ENCODE measurements at regions not wholly inside any gene's neighbourhood (a gene's known extent, or its start where the extent isn't known, plus 50 kb on each side); places are given as distances from the start of the nearest gene placed in this dataset.
"Not testable (repeated sequence)": the region's sequence is repeated elsewhere in the genome, so short reads cannot be mapped to it uniquely, and the experiment has no call there.

DNA sequence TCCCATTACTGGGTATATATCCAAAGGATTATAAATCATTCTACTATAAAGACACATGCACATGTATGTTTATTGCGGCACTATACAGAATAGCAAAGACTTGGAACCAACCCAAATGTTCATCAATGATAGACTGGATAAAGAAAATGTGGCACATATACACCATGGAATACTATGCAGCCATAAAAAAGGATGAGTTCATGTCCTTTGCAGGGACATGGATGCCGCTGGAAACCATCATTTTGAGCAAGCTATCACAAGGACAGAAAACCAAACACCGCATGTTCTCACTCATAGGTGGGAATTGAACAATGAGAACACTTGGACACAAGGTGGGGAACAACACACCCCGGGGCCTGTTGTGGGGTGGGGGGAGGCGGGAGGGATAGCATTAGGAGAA lies 57.0 kb upstream of the NEUROD1 start:
- not testable (repeated sequence) for DNase-seq

- no peak for DNase-seq
These were observed 57.8 kb upstream of the NEUROD1 start for GRCh38 chr2:181738074-181738473.

DNA sequence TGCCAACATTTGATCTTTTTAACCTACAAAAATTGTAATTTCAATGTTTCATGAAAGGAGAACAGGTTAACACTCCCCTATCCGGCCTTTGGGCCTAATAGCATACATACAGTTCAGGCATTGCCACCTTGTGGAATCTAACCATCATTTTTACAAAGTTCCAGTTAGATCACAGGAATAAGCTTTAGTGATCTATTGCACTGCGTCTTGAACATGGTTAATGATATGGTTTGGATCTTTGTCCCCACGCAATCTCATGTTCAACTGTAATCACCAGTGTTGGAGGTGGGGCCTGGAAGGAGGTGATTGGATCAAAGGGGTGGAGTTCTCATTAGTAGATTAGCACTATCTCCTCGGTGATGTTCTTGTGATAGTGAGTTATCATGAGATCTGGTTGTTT lies 58.2 kb upstream of the NEUROD1 start:
- DNase-seq: no peak

GRCh38 chr2:181741756-181742155 lies 61.4 kb upstream of the NEUROD1 start:
- no peak for DNase-seq

DNA sequence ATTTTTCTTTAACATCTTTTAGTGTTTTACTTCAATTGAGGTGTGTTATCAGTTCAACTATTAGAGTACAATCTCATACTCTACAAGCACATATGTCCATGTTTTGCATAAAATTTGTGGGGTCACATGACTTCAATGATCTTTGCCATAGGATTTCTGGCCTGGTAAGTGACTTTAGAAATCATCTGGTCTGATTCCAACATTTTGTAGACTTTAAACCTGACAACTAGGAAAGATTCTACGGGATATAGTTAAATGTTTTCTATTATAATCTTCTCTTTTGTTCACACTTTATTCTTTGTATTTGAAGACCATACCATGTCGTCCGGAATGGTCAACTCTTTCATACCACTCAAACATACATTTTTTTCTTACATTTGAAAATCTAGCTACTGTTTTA lies 62.0 kb upstream of the NEUROD1 start:
- no peak for DNase-seq

- no peak for DNase-seq
These were observed 62.8 kb upstream of the NEUROD1 start for GRCh38 chr2:181742922-181743722.

- DNase-seq: no peak
These were observed 63.4 kb upstream of the NEUROD1 start for GRCh38 chr2:181743723-181744031.

GRCh38 chr2:181745796-181746540 lies 65.7 kb upstream of the NEUROD1 start:
- DNase-seq: no peak

- no peak for DNase-seq
These were observed 66.5 kb upstream of the NEUROD1 start for GRCh38 chr2:181746844-181747243.

- DNase-seq: no peak
These were observed 70.0 kb upstream of the NEUROD1 start for GRCh38 chr2:181750305-181750704.

- no peak for DNase-seq
These were observed 71.1 kb upstream of the NEUROD1 start for GRCh38 chr2:181751266-181752030.

DNA sequence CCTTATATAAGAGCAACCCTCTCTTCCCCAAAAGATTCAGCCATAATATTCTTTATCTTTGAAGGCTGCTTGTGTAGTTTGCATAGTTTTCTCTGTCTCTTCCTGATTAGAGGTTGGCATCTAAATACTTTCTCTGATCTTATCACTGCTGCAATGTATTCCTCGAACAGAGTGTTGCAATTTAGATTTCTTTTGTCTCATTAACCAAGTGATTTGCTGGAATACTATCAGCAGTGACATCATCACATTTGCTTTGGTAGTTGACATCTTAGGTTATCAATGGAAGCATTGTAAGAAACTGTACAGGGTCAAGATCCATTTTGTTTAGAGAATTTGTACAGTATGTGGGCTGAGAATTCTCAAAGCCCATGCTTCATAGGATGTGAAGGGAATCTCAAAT lies 72.0 kb upstream of the NEUROD1 start:
- no peak for DNase-seq

DNA sequence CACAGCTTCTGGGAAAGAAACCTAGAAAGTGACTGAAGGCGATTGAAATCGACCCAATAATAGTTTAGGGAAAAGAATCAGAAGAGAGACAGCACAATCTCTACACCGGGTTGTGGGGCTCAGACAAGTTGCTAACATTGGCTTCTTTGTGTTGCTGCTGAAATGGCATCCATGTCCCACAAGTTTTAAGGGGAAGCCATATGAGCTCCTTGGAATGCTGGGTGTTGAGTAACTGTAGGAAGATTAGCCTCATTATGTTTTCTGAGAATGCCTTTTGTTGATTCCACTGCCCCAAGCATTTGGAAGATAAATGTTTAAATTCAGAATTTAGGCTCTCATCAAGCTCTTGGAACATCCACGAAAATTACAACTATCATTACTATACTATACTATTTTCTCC lies 73.4 kb upstream of the NEUROD1 start:
- DNase-seq: no peak

DNA sequence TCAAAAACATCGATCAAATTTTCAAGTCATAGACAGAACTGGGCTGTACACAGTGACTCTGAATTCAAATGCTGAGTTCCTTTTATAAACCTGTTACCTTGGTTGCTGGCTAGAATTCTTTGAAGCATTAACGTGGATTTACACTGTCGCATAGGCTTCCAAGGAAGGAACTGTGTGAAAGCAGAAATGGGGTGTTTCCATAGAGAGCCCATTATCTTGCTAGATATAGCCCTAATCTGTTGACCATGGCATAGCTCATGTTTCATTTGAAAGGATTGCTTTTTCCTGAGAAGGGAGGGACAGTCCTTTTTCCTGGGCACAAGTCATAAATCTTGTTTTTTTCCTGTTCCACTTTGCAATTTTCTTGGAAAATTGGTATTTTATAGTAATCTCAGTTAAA lies 73.8 kb upstream of the NEUROD1 start:
- no peak for DNase-seq

DNA sequence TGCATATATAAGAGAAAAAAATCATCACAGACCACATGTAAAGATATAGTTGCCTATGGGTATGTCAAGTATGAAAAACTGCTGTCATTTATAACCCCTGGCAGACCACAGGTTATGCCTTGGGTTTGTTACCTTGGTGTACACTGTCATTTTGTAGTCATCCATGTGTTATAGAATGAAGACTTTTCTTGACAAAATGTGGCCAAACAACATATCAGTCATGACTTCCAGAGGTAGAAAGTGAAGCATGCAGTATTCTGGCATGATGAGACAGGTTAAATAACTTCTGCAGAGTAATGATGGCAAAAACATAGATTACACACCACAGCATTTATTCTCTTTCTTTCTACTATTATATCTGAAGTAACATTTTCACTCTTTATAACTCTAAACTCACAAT lies 74.9 kb upstream of the NEUROD1 start:
- no peak for DNase-seq

GRCh38 chr2:181760521-181760920 lies 80.2 kb upstream of the NEUROD1 start:
- no peak for DNase-seq

DNA sequence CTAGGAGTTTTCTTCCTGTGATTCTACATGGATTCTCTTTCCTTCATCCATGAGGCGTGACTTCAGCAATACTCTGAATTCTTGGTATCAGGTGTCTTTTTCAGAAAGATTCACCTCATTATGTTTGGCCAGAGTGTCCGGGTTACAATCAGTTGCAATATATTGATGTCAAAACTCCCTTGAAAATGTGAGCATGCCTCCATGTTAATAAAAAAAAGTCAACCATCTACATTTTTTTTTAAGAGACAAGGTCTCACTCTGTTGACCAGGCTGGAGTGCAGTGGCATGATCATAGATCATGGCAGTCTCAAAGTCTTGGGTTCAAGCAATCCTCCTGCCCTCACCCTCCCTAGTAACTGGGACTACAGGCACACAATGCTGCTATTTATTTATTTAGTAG lies 80.9 kb upstream of the NEUROD1 start:
- no peak for DNase-seq

DNA sequence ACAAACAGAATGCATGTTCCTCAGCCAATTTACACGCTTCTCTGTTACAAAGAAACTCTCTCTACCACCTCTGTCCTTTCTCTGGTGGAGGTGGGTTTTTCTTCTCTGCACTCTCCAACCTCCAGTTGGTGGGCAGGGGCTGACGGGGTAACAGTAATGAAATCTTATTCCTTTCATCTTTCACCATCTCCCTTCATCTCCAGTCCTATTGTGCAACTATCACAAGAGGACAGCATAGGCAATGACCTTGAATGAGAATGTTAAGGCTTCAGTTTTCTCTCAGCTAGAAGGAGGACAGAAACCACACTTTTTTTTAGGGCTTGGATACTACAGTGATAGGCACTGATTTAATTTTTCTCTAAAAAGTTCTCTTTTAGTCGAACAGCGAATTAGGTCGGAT lies 81.7 kb upstream of the NEUROD1 start:
- DNase-seq: no peak

DNA sequence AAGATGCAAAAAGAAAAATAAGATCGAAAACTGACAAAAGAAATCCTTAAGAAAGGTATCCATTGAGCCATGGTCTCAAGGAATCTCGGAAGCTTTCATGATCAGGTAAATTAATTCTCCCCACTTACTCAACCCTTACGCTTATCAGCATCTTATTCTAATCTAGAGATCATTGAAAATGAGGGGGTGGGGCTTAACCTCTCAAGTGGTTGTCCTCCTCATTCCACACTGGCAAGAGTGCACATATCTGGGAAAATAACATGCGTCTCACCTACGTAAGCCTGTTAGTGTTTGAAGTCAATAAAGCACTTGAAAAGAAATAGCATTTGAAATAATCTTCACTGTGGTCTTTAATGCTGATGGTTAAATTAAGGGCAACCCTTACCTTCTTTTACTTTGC lies 82.5 kb upstream of the NEUROD1 start:
- no peak for DNase-seq

DNA sequence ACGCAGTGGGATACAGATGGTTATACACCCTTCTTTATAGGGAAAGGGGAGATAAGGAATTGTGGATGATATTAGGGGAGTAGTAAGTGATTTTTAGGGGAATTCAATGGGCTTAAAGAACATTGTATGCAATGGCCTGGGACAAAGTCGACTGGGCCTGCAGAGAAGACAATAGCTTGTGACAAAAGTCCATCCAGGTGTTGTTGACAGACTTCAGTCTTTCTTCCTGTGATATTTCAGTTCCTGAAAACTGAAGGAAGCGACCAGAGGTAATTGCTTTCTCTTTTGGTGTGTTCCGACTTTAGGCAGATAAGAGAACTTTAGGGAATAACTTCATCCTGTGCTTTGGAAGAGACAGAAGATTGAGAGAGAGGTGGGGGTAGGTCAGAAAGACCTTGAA lies 83.1 kb upstream of the NEUROD1 start:
- no peak for DNase-seq

DNA sequence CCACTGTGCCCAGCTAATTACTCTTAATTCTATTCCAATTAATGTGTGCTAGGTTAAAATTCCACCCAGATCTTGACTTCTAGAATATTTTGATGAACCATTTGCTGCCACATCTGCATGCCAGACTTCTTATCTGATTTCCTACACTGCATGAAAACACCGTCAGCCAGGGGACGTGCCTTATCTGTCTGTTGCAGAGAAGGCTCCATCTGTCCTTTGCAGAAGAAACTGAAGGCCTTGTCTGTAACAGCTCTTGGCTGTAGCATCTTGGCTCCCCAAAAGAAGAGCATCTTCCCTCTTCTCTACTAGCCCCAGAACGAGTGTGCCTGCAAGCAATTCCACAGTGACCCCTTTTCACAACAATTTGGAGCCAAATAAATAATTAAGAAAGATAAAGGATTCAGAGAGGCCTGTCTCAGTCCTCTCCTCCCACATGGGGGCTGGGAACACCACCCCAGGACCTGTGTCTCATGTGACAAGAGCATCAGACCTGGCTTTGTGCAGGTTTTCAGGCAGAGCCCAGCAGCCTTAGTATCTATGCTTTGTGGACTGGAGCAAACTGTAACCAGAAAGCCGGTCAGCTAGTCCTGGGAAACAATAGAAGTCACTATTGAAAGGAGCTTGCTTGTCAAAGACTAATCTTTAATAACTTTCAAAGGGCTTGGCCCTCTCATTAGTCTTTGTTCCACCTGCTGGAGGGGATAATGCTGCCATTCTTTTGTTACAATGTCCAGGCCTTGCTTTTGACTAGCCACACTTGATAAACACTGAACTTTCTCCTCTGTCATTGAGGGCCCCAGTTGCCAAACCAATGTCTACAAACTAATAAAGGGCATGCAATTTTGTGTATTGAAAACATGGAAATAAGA lies 84.0 kb upstream of the NEUROD1 start:
- no peak for DNase-seq

DNA sequence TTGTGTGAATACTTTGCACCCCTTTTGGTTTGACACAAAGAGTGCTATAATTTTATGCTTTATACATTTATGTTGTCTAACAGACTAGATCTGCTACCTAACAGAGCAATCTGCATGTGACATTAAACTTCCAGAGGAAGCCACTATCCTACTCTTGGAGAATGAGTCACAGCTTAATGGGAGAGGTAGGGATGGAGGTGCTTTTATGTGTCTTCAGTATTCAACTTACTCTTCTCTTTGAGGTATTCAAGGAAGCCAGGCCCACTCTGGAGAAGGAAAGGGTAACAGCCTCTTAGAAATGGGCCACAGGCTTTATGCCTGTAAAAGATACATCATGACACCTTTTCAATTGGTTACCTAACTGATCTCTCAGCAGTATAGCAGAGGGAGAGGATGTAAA lies 85.8 kb upstream of the NEUROD1 start:
- no peak for DNase-seq

GRCh38 chr2:181770150-181770549 lies 89.8 kb upstream of the NEUROD1 start:
- DNase-seq: no peak

Measured in occipital lobe (tissue), 1 donor.